ENCODE measurements at regions not wholly inside any gene's neighbourhood (a gene's known extent, or its start where the extent isn't known, plus 50 kb on each side); places are given as distances from the start of the nearest gene placed in this dataset.

- Histone ChIP-seq H3K4me1 (no peaks in the 10 kb centered on the region), H3K4me3 (no peak overlapping the region), H3K9me3 (no peaks in the 10 kb centered on the region), H3K36me3 (no peaks in the 10 kb centered on the region), H3K4me2 (no peak overlapping the region), H4K20me1 (no peaks in the 10 kb centered on the region), H3K9ac (no peak overlapping the region), H3K27ac (no peak overlapping the region), H3K27me3 (no peaks in the 10 kb centered on the region)
- TF ChIP-seq Cebpa-rat (IDR thresholded peaks at IDR 0.05) = no peak
These were observed 201.1 kb downstream of the PPP1R3A start for GRCh38 chr7:113717739-113718138.

- Histone ChIP-seq H4K20me1 (no peaks in the 10 kb centered on the region), H3K27ac (no peak overlapping the region), H3K4me2 (no peak overlapping the region), H3K4me3 (no peak overlapping the region), H3K4me1 (no peaks in the 10 kb centered on the region), H3K36me3 (no peaks in the 10 kb centered on the region), H3K9me3 (peaks cover 3% of the 10 kb centered on the region; the same call in 1 of the 2 replicates), H3K9ac (no peak overlapping the region), H3K27me3 (no peaks in the 10 kb centered on the region)
- no peak for TF ChIP-seq Cebpa-rat (IDR thresholded peaks at IDR 0.05)
These were observed 202.6 kb downstream of the PPP1R3A start for GRCh38 chr7:113715981-113716856.

- Histone ChIP-seq H3K4me3 (no peak overlapping the region), H3K4me2 (no peak overlapping the region), H3K9me3 (peaks cover 3% of the 10 kb centered on the region; the same call in 1 of the 2 replicates), H3K9ac (no peak overlapping the region), H3K27me3 (no peaks in the 10 kb centered on the region), H3K36me3 (no peaks in the 10 kb centered on the region), H3K27ac (no peak overlapping the region), H4K20me1 (no peaks in the 10 kb centered on the region), H3K4me1 (no peaks in the 10 kb centered on the region)
- no peak for TF ChIP-seq Cebpa-rat (IDR thresholded peaks at IDR 0.05)
These were observed 203.5 kb downstream of the PPP1R3A start for GRCh38 chr7:113715262-113715661.

DNA sequence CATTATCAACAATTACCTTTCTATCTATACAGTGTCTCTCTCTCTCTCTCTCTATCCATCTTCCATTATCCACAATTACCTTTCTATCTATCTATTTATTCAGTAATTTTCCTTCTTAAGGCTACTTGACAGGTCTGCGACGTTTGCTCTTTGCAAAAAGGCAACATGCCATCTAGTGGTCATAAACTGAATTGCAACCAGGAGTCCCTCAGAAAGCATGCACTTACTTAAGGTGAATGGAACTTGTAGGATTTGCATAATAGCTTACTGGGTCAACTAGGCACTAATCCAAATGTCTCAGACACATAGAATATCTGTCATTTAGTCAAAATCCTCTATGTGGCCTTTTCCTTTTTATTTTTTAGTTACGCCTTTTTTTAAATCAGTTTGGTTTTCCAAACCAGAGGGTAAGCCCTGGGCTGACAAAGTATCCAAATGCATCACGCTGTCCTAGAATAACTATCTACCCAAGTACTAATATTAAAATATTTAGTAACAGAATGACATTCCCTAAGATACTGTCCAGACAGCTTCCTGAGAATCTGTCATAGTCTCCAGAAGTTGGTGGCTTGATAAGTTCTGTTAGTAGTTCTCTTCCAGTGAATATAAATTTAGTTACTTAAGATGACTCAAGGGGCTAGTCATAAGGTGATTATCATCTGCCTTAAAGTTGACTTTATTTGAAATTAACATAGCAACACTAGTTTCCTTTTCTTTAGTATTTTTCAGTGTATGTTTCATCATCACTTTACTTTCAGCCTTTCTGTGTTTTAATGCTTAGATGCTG, 208.3 kb downstream of the PPP1R3A start:
- no peaks in the 10 kb centered on the region for H3K27me3 ChIP-seq
- no peak overlapping the region for H3K4me2 ChIP-seq
- no peak overlapping the region for H3K4me3 ChIP-seq
- no peak overlapping the region for H3K27ac ChIP-seq
- no peak overlapping the region for H3K9ac ChIP-seq
- no peaks in the 10 kb centered on the region for H4K20me1 ChIP-seq
- no peak for TF ChIP-seq Cebpa-rat (IDR thresholded peaks at IDR 0.05)
- H3K4me1 ChIP-seq = no peaks in the 10 kb centered on the region
- no peaks in the 10 kb centered on the region for H3K36me3 ChIP-seq
- H3K9me3 ChIP-seq = peaks cover 3% of the 10 kb centered on the region; the same call in 1 of the 2 replicates

DNA sequence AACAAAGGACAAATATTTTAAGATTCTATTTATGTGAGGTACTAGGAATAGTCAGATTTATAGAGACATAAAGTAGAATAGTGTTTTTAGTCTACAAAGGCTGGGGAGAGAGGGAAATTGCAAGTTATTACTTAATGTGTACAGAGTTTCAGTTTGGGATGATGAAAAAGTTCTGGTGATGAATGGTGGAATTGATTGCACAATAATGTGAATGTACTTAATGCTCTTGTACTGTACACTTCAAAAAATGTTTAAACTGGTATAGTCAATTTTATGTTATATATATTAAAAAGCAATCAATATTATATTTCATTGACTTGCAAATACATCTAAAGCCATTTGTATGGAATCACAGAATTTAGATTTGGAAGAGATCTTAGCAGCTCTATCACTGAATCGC, 213.4 kb downstream of the PPP1R3A start:
- Histone ChIP-seq H3K4me2 (no peak overlapping the region), H3K4me1 (no peaks in the 10 kb centered on the region), H4K20me1 (no peaks in the 10 kb centered on the region), H3K27ac (no peak overlapping the region), H3K4me3 (no peak overlapping the region), H3K27me3 (no peaks in the 10 kb centered on the region), H3K36me3 (no peaks in the 10 kb centered on the region), H3K9me3 (no peaks in the 10 kb centered on the region), H3K9ac (no peak overlapping the region)
- no peak for TF ChIP-seq Cebpa-rat (IDR thresholded peaks at IDR 0.05)

DNA sequence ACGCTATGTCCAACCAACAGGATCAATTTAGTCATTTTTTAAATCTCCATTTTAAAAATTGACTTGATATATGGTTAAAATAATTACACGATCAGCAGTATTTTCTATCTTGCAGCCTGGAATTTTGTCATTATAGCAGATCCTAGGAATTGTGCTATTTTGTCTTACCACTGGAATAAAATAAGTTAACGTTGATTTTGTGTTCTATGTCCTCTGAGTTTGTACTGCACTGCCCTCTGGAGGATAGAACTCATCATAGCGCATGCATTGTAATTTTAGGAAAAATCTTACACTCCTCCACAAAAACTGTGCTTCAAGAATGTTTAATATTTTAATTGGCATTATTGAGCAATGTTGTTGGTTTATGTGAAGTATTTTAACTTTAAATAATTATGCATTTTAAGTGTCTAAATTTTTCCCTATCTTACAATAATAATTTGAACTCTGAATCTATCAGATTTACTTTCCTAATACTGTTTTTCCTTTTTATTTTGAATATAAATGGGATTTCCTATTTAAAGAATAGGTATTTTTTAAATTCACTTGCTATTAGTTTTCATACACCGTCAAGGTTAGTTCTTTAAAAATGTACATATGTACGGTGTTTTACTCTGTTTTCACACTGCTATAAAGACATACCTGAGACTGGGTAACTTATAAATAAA, 220.1 kb downstream of the PPP1R3A start:
- H3K4me3 ChIP-seq = no peak overlapping the region
- no peak overlapping the region for H3K4me2 ChIP-seq
- H3K27ac ChIP-seq = no peak overlapping the region
- no peaks in the 10 kb centered on the region for H4K20me1 ChIP-seq
- H3K4me1 ChIP-seq = no peaks in the 10 kb centered on the region
- H3K9me3 ChIP-seq = no peaks in the 10 kb centered on the region
- no peak for TF ChIP-seq Cebpa-rat (IDR thresholded peaks at IDR 0.05)
- H3K9ac ChIP-seq = no peak overlapping the region
- H3K36me3 ChIP-seq = no peaks in the 10 kb centered on the region
- no peaks in the 10 kb centered on the region for H3K27me3 ChIP-seq

DNA sequence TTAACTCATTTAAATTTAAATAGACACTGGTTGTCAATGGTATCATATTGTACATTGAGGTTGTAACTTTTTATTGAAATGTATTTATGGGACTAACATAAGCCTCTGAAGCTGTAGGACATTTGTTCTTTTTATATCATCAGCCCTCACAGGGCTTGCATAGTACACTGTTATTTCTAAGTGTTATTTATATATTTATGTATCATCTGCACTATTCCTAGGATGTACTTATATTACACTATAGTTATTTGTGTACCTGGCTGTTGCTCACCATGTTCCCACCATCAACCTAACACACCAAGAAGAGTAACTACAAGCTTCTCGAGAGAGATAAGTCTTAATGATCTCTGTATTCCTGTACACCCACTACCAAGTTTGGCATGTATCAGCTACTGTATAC, 224.7 kb downstream of the PPP1R3A start:
- Histone ChIP-seq H3K4me3 (no peak overlapping the region), H3K36me3 (no peaks in the 10 kb centered on the region), H3K27me3 (no peaks in the 10 kb centered on the region), H3K9me3 (no peaks in the 10 kb centered on the region), H3K4me1 (no peaks in the 10 kb centered on the region), H3K9ac (no peak overlapping the region), H4K20me1 (no peaks in the 10 kb centered on the region), H3K27ac (no peak overlapping the region), H3K4me2 (no peak overlapping the region)
- no peak for TF ChIP-seq Cebpa-rat (IDR thresholded peaks at IDR 0.05)

- Histone ChIP-seq H3K9ac (no peak overlapping the region), H3K27ac (no peak overlapping the region), H3K9me3 (peaks cover 17% of the 10 kb centered on the region), H3K4me3 (no peak overlapping the region), H3K36me3 (no peaks in the 10 kb centered on the region), H4K20me1 (no peaks in the 10 kb centered on the region), H3K4me1 (no peaks in the 10 kb centered on the region), H3K4me2 (no peak overlapping the region), H3K27me3 (no peaks in the 10 kb centered on the region)
- no peak for TF ChIP-seq Cebpa-rat (IDR thresholded peaks at IDR 0.05)
These were observed 234.6 kb downstream of the PPP1R3A start for GRCh38 chr7:113684165-113684564.

- no peak for TF ChIP-seq Cebpa-rat (IDR thresholded peaks at IDR 0.05)
- no peak overlapping the region for H3K27ac ChIP-seq
- no peaks in the 10 kb centered on the region for H3K9me3 ChIP-seq
- no peaks in the 10 kb centered on the region for H3K4me1 ChIP-seq
- H3K9ac ChIP-seq = no peak overlapping the region
- H3K36me3 ChIP-seq = no peaks in the 10 kb centered on the region
- no peaks in the 10 kb centered on the region for H4K20me1 ChIP-seq
- H3K4me2 ChIP-seq = no peak overlapping the region
- no peak overlapping the region for H3K4me3 ChIP-seq
- H3K27me3 ChIP-seq = no peaks in the 10 kb centered on the region
These were observed 241.0 kb downstream of the PPP1R3A start for GRCh38 chr7:113677811-113678210.

- no peak overlapping the region for H3K4me3 ChIP-seq
- H4K20me1 ChIP-seq = no peaks in the 10 kb centered on the region
- no peak overlapping the region for H3K9ac ChIP-seq
- no peak overlapping the region for H3K27ac ChIP-seq
- H3K36me3 ChIP-seq = no peaks in the 10 kb centered on the region
- no peaks in the 10 kb centered on the region for H3K27me3 ChIP-seq
- H3K4me1 ChIP-seq = no peaks in the 10 kb centered on the region
- H3K9me3 ChIP-seq = no peaks in the 10 kb centered on the region
- H3K4me2 ChIP-seq = no peak overlapping the region
- no peak for TF ChIP-seq Cebpa-rat (IDR thresholded peaks at IDR 0.05)
These were observed 253.9 kb downstream of the PPP1R3A start for GRCh38 chr7:113664867-113665266.
